ENCODE measurements at regions not wholly inside any gene's neighbourhood (a gene's known extent, or its start where the extent isn't known, plus 50 kb on each side); places are given as distances from the start of the nearest gene placed in this dataset.

DNA sequence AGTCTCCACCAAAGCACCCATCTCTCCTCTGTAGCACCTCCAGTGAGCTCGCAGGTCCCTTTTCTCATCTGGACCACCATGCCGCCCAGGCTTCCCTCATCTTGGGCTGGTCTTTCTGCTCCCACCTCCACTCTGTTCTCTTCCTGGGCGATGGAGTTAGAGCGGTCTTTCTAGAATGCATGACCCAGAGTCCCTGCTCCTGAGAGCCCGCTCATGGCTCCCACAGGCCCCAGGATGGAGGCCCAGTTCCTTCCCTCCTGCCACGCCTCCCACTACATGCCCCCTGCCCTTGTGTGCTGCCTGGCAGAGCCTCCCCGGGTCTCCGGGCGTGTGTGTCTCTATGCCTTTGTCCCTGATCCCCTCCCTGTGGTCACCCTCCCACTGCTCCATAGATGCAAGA lies 100.7 kb upstream of the RTL1 start:
- no peak for FAIRE-seq

GRCh38 chr14:101004954-101005353 lies 101.4 kb upstream of the RTL1 start:
- FAIRE-seq = no peak

- no peak for FAIRE-seq
Measured at GRCh38 chr14:101005447-101005846, 101.9 kb upstream of the RTL1 start.

DNA sequence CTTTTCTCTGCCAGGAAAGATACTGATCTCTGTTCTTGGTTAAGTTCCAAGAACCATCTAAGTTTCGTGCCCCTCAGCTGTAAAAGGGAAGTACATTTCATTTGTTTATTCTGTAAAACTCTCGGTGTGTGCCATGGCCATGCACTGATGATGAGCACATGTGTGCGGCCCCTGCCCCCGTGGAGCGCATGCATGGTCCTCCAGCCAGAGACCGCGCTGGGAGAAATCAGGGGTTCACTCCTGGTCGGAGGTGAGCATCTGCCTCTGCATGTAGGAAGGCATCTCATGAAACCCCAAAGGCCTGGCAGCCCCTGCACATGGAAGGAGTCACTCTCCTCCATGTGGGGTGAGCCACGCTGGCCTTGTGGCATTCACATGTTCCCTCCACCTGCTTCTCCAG lies 102.5 kb upstream of the RTL1 start:
- no peak for FAIRE-seq

GRCh38 chr14:101007004-101007614 lies 103.6 kb upstream of the RTL1 start:
- FAIRE-seq = no peak

GRCh38 chr14:101007765-101008164 lies 104.2 kb upstream of the RTL1 start:
- no peak for FAIRE-seq

DNA sequence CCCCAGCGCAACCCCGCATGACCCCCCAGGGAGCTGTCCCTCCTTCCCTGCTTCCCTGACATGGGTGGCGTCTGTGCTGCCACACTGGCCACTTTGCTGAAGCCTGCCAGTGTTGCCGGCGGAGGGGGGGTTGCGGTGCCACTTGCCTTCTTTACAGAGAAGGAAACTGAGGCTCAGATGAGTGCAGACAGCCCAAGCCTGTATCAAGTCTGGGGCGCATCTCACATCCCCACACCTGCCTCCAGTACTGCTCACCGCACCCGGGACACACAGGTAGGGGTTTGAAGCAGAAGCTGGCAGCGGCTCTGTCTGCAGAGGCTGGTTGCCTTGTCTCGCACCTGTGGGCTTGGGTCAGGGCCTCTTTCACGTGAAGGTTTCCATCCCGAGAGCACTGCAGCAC lies 104.7 kb upstream of the RTL1 start:
- FAIRE-seq = no peak

DNA sequence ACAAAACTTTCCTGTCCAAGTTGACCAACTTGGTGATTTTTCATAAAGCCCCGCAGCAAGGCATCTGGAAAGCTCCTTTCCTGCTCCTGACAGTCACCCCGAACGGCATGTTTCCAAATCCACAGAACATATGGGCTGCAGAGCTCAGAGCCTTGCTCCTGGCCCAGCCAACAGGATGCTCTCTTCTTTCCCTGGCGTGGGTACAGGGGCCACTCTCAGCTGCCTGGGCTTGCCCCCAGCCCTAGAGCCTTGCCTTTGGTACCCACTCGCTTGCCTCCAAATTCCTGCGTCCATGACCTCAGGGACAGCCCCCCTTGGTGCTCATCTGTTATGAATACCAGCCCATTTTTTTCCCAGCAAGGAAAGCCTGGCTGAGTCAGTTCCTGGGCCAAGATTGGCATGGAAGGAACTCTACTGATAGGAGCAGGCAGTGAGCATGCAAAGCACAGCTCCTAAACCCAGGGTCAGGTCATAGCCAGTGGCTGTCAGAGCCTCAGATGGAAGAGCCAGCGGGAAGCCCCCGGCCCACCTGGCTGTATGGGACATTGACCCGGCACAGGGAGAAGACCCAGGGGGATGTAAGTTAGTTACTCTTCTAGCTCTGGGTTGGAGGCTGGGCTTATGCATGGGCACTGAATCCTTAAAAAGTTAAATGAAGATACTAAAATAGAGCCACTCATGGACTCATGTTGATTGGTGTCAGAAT lies 105.3 kb upstream of the RTL1 start:
- FAIRE-seq = no peak

- FAIRE-seq = no peak
Measured at GRCh38 chr14:101009531-101009930, 106.0 kb upstream of the RTL1 start.

DNA sequence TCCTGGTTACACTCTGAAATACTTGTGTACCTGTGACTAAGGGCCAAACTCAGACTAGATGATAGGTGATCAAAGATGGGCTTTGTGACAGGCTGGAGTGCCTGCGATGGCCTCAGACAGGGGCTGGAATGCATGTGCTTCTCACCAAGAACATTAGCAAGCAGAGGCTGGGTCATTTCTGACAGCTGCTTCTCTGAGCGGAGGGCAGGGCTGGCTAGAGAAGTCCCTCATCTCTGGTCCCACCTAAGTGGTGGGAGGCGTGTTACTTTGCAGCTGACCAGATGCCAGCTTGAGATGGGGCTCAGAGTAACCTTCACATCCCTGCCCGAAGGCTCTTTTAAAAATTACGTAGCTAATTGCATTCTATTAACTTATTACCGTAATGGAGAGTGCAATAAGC lies 106.8 kb upstream of the RTL1 start:
- no peak for FAIRE-seq

- FAIRE-seq = no peak
Measured at GRCh38 chr14:101010835-101011234, 107.3 kb upstream of the RTL1 start.

DNA sequence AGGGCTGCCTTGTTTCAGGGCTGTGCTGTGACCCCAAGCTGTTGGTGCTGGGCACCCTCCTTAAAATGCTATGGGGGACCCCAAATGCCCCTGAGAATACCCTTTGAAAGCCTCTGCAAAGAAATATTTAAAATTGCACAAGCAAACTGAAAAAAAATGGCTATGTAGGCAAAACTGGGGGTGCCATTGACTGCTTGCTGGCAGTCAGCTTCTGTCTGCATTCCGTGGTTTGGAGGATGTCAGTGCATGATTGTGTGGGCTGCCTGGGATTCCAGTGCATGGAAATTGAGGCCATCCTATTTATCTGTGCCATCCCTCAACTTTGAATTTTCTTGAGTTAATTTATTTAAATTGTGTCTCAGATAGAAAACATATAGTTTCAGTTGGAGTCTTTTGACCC lies 113.7 kb upstream of the RTL1 start:
- no peak for FAIRE-seq

- FAIRE-seq = no peak
Measured at GRCh38 chr14:101017806-101018560, 114.5 kb upstream of the RTL1 start.

DNA sequence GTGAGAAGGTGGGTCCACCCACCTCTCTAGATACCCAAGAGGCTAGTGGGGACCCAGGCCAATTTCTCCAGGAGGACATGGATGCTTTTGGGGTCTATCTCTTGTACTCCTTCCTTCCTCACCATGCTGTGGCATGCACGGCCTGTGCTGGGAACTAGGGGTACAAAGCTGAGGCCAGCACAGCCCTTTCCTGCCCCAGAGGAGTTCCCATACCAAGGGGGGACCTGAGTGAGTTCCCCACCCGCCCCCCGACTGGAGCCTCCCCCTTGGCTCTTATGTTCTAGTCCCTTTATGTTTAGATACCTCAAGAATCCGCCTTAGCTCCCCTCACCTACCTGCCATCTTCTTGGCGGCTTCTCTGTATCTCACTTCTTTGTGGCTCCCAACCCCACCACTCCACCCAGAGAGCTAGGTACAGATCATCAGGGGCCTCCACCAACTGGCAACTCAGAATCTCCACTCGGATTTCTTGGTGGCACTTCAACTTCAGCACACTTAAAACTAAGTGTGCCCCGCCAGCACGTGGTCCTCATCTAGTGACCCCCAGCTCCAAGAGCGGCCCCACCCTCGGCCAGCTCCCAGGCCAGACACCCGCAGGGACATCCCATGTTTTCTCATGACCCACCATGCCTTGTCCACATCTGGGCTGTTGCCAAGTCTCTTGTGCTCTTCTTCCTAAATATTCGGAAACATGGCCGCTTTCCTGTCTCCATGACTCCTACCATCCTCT lies 115.2 kb upstream of the RTL1 start:
- FAIRE-seq = no peak

DNA sequence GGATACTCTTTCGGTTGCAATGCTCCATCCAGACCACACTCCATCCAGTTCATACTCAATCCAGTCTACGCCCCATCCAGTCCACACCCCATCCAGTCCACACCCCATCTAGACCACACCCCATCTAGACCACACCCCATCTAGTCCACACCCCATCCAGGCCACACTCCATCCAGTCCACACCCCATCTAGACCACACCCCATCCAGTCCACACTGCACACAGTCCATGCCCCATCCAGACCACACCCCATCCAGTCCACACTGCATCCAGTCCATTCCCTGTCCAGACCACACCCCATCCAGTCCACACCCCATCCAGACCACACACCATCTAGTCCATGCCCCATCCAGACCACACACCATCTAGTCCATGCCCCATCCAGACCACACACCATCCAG lies 116.0 kb upstream of the RTL1 start:
- no peak for FAIRE-seq

DNA sequence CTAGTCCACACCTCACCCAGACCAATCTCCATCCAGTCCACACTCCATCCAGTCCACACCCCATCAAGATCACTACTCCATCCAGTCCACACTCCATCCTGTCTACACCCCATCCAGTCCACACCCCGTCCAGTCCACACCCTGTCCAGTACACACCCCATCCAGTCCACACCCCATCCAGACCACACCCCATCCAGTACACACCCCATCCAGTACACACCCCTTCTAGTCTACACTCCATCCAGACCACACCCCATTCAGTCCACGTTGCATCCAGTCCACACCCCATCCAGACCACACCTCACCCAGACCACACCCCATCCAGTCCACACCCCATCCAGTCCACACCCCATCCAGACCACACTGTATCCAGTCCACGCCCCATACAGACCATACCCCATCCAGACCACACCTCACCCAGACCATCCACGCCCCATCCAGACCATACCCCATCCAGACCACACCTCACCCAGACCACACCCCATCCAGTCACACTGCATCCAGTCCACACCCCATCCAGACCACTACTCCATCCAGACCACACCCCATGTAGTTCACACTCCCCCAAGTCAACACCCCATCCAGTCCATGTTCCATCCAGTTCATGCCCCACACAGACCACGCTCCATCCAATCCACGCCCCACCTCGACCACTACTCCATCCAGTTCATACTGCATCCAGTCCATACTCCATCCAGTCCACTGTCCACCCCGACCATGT lies 116.6 kb upstream of the RTL1 start:
- FAIRE-seq = no peak

- FAIRE-seq = no peak
Measured at GRCh38 chr14:101020834-101021370, 117.4 kb upstream of the RTL1 start.

DNA sequence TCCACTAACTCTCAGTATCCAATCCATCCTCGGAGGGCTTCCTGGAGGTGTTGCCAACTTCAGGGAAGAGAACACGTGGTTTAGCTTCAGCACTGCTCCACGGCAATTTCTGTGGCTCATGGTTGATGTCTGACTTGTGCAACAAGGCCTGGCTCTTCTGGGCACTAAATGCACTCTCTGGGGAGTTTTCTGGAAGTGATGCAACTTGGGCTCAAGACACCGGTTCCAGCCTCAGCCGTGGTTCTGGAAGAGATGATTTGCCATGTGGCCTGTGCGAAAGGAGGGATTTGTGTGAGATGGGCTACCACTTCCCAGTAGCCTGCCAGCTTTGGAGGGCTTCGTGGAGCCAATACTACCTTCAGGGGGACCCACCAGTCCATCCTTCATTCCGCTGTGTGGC lies 118.6 kb upstream of the RTL1 start:
- no peak for FAIRE-seq

DNA sequence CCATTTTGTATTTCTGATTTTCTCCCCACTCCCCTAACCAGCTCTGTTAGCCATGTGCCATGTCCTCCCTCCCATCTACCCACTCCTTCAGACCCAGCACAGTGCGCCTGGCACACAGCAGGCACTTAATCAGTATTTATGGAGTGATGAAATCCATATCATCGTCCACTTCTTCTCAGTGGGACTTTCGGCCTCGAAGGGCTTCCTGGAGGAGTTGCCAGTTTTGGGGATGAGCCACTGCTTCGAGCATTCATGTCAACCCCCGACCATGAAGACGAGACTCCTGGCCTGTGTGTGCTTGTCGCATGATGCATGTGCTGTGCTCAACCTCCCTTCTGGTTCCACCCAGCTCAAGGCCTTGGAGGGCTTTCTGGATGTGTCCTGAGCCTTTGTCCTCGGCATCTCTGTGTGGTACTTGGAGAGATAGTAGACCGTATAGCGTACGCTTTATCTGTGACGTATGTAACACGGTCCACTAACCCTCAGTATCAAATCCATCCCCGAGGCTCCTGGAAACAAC lies 119.5 kb upstream of the RTL1 start:
- no peak for FAIRE-seq

DNA sequence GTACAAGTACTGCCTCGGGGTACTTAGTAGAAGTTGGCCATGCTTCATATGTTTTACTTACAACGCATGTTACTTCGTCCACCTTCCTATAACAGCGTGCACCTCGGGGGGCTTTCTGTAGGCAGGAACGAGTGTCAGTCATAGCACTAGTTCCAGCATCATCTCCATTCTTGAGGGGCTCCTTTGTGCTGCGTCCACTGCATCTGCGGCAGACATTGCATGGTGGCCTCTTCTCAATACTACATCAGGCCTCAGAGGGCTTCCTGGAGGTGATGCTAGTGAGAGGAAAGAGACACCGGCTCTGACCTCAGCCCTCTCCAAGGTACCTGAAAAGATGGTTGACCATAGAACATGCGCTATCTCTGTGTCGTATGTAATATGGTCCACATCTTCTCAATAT lies 121.2 kb upstream of the RTL1 start:
- FAIRE-seq = no peak

DNA sequence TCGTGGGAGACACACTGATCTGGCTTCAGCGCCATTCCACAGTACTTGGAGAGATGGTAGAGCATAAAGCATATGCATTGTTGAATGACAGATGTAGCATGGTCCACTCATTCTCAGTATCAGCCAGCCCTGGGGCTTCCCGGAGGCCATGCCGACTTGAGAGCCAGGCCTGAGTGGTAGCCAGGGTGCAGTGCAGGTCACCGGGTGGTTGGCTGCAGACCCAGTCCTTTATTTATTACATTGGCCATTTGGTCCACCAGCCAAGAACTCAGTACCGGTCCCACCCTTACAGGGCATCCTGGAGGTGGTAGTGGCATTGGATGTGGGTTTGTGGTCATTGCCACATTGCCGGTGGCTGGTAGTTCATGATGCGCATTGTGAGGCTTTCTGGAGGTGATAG lies 121.6 kb upstream of the RTL1 start:
- no peak for FAIRE-seq

DNA sequence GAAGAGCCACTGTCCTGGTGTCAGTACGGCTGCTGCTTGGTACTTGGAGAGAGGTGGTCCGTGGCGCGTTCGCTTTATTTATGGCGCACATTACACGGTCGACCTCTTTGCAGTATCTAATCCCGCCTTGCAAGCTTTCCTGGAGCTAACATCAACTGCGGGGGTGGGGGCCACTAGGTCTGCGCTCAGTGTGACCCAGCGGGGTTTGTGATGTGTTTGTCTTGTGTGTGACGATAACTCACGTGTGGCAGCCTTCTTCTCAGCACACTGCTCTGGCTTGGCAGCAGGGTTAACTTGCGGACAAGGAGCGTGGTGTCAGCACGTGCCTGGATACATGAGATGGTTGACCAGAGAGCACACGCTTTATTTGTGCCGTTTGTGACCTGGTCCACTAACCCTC lies 122.2 kb upstream of the RTL1 start:
- no peak for FAIRE-seq
